Tibial nerve (tissue), 4 donors: ENCODE measurements at regions not wholly inside any gene's neighbourhood (a gene's known extent, or its start where the extent isn't known, plus 50 kb on each side); places are given as distances from the start of the nearest gene placed in this dataset.
"Not testable (repeated sequence)": the region's sequence is repeated elsewhere in the genome, so short reads cannot be mapped to it uniquely, and the experiment has no call there.

Experiments
- EP300 ChIP-seq, 2 donors: sonication (generic); formaldehyde crosslinking; IDR thresholded peaks; one replicate each; pipeline ENCODE4 v1.6.1; 2017; ENCODE audit warnings: antibody characterized with exemption in 2 of 2, mild to moderate bottlenecking in 1 of 2
- POLR2A ChIP-seq, 2 donors: fragments of 450-650 bp; IDR thresholded peaks; one replicate each; pipeline ENCODE4 v1.6.1; 2017; ENCODE audit warnings: antibody characterized with exemption in 2 of 2, mild to moderate bottlenecking in 2 of 2, moderate library complexity in 2 of 2
- TF ChIP-seq, protein P1 (sequence below), 5 experiments: fragments of 200-600 bp in 3 of 5; fragments of 450-650 bp in 2 of 5; sonication (generic) in 3 of 5; IDR thresholded peaks; one replicate each; pipeline ENCODE4 v1.5.1; 2016 to 2019; ENCODE audit warnings: antibody characterized with exemption in 5 of 5, mild to moderate bottlenecking in 3 of 5, moderate library complexity in 2 of 5

DNA sequence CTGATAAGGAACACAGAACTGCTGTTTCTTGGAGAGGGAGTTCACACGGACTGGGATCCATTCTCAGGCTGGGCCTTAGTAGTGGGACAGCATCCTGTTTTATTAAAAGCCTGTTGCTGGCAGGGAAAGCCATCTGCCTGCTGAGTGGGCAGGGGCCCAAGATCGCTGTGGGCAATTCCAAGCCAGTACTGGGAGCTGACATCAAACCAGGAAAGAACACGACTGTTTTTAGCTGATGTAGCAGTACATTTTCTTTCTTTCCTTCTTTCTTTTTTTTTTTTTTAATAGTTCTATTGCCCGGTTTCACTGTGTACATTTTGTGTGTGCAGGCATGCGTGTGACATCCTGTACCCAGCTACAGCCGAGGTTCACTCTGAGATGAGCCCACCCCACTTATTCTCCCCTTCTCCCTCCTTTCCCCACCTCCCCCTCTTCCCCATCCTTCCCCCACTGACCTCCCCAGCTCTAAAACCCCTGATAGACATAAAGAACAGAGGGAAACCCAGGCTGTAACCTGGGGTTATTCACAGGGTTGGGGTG is 143.5 kb upstream of the PLGLB2 start:
- TF ChIP-seq, protein P1, sequence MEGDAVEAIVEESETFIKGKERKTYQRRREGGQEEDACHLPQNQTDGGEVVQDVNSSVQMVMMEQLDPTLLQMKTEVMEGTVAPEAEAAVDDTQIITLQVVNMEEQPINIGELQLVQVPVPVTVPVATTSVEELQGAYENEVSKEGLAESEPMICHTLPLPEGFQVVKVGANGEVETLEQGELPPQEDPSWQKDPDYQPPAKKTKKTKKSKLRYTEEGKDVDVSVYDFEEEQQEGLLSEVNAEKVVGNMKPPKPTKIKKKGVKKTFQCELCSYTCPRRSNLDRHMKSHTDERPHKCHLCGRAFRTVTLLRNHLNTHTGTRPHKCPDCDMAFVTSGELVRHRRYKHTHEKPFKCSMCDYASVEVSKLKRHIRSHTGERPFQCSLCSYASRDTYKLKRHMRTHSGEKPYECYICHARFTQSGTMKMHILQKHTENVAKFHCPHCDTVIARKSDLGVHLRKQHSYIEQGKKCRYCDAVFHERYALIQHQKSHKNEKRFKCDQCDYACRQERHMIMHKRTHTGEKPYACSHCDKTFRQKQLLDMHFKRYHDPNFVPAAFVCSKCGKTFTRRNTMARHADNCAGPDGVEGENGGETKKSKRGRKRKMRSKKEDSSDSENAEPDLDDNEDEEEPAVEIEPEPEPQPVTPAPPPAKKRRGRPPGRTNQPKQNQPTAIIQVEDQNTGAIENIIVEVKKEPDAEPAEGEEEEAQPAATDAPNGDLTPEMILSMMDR (IDR thresholded peaks at IDR 0.05) = not testable (repeated sequence)
- not testable (repeated sequence) for TF ChIP-seq POLR2A, EP300 (IDR thresholded peaks at IDR 0.05)
